ENCODE measurements at regions not wholly inside any gene's neighbourhood (a gene's known extent, or its start where the extent isn't known, plus 50 kb on each side); places are given as distances from the start of the nearest gene placed in this dataset.

DNA sequence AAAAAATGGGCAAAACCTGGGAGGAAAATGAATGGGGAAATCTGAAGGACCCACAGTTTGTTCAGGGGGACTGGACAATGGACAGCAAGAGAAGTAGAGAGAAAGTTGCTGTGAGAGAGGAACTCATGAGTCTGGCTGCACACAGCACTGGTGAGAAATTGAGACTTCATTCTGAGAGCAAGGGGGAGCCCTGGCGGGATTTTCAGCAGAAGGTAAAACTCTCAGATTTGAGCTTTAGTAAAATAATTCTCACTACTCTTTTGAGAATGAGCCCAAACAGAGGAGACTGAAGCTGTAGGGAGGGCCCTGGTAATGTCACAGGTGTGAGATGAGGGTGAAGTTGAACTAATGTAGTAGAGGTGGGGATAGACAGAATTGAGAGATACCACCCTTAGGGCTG, 438.6 kb downstream of the OMA1 start:
- DNase-seq (ENCODE audit: extremely low read depth in 1 of 11, low read depth in 9 of 11, low spot score in 4 of 11) = no peak

DNA sequence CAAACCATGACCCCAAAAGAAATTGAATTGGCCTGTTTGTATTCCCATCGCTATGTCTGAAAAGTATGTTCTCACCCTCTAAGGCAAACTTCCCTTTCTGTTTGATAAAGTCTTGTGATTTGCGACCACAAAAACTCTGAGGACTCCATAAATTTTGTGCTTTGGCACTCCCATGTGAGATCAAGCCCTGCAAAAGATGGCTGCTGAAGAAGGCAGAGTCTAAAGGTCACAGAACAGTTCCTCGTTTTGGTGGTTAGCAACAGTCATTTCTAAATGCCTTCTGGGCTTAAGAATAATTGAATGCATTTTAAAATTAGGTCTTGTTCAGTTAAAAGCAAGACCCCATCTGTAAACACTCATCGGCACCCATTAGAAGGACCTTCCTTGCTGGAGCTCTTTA, 441.6 kb downstream of the OMA1 start:
- no peak for DNase-seq (ENCODE audit: extremely low read depth in 1 of 11, low read depth in 9 of 11, low spot score in 4 of 11)

DNA sequence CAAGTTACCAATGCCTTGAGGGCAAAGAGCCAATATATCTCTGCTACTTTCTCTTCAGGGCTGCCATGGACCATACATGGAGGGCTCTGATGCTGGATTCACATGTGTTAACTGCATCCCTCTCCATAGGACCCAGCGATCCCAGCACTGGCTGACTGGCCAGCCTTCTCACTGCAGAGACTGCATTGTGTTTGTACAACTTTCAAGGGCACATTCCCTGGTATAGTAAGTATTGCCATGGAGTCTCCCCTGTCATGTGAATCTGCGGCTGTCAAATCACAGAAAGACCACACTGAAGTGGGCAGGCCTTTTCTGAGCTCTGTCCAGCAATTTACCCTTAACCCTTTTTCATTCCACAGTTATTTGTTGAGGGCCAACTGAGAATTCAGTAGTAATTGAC, 449.8 kb downstream of the OMA1 start:
- no peak for DNase-seq (ENCODE audit: extremely low read depth in 1 of 11, low read depth in 9 of 11, low spot score in 4 of 11)

DNA sequence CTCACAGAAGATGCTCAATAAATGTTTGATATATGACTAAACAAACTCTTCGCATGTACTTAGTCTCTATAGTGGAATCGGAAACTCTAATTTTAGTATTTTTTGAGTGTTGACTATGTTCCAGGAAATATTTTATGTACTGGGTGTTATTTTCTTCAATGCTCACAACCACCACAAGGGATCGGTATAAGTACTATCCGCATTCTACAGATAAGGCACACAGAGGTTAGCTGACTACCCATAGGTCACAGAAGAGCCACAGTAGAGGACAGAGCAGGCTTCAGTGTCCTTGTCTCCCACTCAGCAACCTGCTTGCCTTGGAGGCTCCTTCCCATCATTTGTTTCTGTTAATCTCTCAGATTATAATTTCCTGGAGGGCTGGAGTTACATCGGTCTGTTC, 451.3 kb downstream of the OMA1 start:
- DNase-seq (ENCODE audit: extremely low read depth in 1 of 11, low read depth in 9 of 11, low spot score in 4 of 11) = no peak

DNA sequence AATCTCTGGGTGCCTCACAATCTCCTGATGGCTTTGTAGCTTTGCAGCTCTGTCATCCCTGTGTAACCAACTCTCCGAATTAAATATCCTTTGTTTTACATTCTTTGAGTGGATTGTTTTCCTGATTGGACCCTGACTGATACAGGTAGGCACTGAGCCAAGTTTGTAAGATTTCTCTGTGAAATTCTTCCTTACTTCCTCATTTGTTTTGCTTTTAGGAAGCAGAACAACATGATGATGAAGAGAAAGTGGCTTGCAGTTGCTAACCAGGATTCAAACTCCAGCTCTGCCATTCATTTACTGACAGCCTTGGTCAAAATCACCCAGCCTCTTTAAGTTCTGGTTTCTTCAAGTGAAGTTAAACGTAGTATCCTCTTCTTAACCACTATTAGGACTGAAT, 452.3 kb downstream of the OMA1 start:
- no peak for DNase-seq (ENCODE audit: extremely low read depth in 1 of 11, low read depth in 9 of 11, low spot score in 4 of 11)

DNA sequence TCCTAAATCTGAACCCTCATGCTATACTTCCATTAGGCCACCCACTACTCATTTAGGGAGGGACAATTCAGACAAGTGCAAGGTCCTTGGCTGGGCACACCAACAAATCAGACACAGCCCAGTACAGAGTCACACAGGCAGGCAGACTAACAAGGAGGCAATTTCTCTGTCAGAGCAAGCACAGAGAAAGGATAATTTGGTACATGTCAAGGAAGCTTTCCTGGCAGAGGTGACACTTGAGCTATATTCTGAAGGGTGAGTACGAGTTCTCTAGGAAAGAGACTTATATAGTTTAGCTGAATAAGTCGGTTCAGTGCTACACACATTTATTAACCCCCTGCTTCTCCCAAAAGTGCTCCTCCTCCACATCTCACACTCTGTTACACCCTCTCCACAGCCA, 455.9 kb downstream of the OMA1 start:
- no peak for DNase-seq (ENCODE audit: extremely low read depth in 1 of 11, low read depth in 9 of 11, low spot score in 4 of 11)

DNA sequence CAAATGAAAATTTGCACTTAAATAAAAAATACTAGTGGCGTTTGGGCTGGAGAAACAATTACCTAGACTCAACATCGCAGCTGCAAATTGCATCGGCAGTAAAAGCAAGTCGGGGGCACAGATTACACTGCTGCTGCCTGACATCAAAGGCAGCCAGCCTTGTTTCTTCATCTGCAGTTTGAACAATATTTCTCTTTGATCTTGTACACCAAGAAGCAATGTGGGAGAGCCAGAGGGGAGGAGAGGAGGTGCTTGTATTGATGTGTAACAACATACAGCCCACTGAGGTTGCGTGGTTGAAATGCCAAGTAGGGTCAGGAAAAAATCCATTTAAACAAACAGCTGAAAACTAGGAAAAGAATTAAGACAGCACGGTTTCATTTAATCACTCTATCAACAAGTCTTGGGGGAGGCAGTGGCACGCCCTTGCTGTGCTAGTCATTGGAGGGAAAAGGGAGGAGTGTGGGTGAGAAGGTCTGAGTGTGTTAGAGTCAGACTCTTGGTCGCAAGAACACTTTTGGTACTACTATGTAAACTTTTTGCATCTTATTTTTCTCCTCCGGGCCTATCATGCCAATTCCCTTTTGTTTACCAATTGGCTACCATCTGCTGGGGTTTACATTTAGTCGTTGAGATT, 456.5 kb downstream of the OMA1 start:
- DNase-seq (ENCODE audit: extremely low read depth in 1 of 11, low read depth in 9 of 11, low spot score in 4 of 11) = peak in 10 of 11 donors; percentile 7 to 58 (median 28)

DNA sequence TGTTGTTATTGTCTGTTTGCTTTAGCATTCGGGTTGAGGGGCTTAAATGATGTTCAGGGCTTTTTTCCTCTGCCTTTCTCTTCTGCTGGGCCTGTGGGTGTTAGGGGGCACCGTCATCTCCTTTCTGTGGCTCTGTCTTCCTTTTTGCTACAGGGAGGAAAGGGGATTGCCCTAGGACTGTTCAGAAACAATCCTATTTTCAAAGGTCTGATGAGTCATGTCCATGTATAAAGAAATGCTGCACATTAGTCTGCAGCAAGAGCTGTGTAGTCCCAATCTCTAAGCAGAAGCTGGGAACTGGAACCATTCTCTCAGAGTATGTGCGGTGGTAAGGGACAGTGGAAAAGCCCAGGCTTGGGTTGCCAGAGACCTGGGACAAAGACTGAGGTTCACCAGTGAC, 462.3 kb downstream of the OMA1 start:
- DNase-seq (ENCODE audit: extremely low read depth in 1 of 11, low read depth in 9 of 11, low spot score in 4 of 11) = no peak

DNA sequence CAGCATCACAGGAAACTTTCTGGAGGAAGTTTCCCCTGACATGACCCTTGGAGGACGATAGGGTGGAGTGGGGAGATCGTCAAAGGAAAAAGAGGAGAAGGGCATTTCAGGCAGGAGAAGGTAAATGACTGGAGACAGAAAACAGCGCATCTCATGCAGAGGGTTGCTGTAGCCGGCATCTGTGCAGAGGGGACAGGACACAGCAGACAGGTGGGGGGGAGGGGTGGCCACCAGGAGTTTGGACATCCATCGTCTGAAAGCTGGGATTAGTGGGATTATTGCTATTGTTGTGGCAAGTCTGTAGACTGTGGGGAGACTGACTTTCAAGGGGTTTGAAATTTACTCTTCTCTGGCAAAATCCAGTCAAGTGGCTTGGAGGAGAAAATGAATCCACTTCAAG, 463.9 kb downstream of the OMA1 start:
- no peak for DNase-seq (ENCODE audit: extremely low read depth in 1 of 11, low read depth in 9 of 11, low spot score in 4 of 11)

DNA sequence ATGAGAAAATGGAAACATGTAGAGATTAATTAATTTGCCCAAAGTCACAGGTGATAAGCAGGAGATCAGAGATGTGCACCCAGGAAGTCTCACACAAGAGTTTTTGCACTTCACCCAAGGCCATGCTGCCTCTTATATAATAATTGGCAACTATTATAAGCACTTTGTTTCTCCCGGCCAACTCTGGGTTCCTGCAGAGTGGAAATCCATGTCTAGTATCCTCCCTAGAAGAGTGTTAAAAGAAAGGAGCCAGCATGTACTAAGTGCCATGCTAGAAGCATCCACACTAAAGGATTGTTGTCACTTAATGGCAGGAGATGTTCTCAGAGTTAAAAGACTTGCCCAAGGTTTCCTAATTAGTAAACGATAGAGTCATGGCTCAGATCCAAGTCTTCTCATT, 470.3 kb downstream of the OMA1 start:
- DNase-seq (ENCODE audit: extremely low read depth in 1 of 11, low read depth in 9 of 11, low spot score in 4 of 11) = no peak

DNA sequence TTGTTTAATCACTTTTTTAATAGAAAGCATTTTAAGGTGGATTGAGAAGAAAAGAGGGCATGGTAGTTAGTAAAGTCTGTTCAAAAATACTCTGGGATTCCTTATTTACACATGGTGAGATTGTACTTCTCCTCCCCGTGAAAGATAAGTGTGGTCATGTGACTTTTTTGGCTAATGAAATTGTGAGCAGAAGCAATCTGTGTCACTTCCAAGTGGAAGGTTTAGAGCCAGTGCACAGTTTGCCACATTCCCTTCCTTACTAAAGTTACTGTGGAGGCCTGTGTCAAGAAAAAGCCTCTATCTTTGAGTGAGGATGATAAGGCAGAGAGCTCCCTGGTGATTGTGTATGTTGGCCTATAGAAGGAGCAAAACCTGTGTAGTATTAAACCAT, 471.3 kb downstream of the OMA1 start:
- no peak for DNase-seq (ENCODE audit: extremely low read depth in 1 of 11, low read depth in 9 of 11, low spot score in 4 of 11)

DNA sequence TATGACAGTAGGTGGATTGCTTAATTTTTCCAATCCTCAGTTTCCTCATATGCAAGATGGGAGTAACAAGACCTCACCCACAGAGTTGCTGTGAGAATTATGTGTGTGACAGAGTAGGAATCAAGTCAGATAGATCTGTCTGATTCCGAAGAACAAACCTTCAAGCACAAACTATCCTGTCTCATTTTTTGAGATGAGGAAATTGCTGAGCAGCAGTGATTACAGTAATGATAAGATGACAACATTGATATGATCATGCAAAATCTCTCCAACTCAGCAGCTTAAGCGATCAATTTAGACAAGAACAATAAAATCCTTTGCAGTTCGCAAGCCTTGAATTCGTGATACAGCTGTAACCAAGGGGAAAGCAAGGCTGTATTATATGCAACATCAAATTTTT, 474.1 kb downstream of the OMA1 start:
- DNase-seq (ENCODE audit: extremely low read depth in 1 of 11, low read depth in 9 of 11, low spot score in 4 of 11) = no peak

DNA sequence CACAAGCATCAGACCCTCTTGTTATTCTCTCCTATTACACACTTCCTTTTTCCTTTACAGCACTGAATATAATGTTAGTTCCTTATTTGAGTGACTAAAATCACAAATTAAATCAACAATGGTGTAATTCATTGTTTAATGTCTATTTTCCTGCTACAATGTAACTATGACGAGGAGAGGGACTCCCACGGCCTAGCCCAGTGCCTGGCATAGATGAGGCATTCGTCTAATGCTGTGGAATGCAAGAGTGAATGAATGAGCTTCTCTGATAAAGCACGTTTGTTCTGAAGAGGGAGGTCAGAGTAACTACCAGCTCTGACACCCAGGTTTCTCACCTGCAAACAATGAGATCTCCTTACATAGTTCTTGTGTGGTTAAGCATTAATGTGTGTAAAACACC, 479.4 kb downstream of the OMA1 start:
- no peak for DNase-seq (ENCODE audit: extremely low read depth in 1 of 11, low read depth in 9 of 11, low spot score in 4 of 11)

DNA sequence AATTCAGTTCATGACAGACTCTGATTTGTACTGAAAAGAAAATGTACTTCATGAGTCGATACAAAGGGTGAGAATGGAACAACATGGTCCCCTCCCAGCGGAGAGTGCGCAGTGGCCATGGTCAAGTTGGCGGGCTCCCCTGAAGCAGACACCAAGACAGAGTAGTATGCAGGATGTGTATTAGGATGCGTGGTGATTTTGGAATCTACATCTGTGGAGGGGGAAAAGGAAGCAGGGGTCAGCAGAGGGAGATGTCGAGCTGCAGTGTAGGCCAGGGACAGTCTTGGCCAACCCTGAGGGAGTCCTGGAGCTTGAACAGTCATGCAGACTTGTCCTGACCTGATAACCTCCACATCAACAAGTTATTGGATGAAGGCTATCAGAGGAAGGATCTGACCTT, 481.0 kb downstream of the OMA1 start:
- no peak for DNase-seq (ENCODE audit: extremely low read depth in 1 of 11, low read depth in 9 of 11, low spot score in 4 of 11)

DNA sequence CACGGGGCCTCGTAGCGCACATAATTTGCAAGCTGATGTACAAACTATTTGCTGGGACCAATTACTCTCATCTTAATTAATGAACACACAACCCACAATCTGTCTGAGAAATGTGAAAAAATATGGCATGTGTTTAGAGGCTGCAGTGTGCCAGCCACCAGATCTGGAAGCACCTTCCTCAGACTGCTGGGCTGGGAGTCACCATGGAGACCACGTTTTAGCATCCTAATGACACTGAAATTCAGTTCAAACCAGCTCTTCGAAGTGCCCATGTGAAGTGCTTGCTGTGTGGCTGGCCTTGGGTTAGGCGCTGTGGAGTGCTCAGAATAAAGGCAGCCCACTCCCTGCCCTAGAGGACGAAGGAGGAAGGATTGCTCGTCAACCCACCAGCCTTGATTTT, 482.4 kb downstream of the OMA1 start:
- DNase-seq (ENCODE audit: extremely low read depth in 1 of 11, low read depth in 9 of 11, low spot score in 4 of 11) = no peak

DNA sequence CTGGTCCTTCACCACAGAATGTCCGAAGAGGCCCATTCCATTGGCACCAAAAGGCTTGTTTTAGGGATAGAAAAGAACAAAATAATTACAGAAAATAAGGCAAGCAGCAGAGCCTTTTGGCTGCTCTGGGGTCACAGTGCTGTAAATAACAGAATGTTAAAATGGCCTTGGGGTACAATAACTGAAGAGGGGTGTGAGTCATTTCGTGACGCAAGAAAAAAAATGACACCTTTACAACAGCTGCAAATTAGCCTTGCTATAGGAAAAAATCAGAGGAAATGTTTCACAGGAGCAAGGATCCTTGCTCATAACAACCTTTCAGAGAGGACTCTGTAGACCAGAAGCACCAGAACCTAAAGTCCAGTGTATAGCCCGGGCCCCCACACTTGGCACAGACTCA, 483.4 kb downstream of the OMA1 start:
- DNase-seq (ENCODE audit: extremely low read depth in 1 of 11, low read depth in 9 of 11, low spot score in 4 of 11) = no peak

DNA sequence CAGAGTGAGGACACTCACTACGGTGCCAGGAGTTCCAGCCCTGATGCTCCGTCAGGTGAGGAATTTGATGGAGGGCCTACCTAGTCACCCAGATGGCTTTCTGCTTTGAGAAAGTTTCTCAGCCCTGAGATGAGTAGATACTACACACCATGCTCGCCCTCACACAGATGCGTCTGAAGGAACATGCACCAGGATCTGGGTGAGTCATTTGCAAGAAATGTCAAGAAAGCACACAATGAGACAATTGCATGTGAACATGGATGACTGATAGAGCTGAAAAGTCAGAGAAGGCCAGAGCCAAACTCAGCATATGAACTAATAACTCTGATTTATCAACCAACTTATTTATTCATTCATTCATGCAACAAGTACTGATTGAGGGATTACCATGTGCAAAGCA, 483.9 kb downstream of the OMA1 start:
- no peak for DNase-seq (ENCODE audit: extremely low read depth in 1 of 11, low read depth in 9 of 11, low spot score in 4 of 11)

DNA sequence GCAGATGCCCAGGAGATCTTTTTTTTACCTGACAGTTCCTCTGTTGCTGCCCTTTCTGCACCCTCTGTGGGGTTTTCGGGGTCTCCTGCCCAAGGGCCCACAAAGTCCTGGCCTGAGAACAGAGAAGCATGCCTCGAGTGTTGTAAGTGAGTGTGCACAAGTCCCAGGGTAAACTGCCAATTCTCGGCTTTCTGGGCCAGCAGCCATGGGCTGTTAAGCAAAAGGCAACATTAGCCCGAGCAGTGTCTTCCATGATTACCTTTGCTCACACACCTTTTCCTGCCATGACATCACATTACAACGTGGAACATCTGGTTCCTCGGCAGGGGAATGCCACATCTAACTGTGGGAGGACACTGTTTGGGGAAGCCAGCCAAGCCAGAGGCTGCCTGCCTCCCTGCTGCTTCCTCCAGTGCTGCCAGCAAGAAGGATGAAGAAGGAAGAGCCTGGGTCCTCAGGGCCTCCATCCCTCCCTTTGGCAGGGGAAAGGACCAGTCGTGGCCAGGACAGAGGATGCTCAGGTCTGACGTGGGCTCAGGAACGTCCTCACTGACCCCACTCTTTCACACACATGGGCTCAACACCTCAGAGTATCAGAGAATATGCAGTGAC, 485.9 kb downstream of the OMA1 start:
- no peak for DNase-seq (ENCODE audit: extremely low read depth in 1 of 11, low read depth in 9 of 11, low spot score in 4 of 11)

DNA sequence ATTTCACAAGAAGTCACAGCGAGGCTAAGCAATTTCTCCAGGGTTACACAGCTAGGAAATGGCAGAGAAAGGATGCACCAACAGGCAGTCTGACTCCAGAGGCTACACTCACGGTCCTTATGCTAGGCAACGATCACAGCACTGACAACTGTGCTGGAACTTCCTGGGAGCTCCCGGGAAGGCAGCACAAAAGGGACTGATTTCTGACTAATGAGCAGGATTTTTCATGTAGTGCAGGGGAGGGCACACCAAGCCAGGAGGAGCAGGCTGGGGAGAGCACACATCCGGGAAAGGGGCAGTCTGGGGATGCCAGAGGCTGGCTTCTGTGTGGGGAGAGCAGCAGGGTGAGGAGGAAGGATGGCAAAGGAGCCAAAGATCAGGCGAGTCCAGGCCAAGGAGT, 486.7 kb downstream of the OMA1 start:
- DNase-seq (ENCODE audit: extremely low read depth in 1 of 11, low read depth in 9 of 11, low spot score in 4 of 11) = no peak

DNA sequence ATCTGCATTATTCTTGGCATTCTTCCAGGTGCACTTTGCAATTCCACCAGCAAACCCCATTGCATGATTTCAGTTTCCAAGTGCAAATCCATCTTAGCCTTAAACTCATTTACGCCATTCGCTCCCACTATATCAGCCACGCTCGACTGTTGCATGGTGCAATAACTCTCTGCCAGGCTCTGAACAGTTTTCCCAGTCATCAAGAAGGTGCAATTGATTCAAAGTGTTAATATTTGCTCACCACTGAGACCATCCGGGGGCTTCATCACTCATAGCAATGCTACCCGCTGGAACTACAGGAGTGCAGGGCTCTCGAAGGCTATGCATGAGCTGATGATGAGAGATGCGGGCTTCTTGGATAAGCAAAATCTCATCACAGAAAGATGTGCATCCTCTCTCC, 488.2 kb downstream of the OMA1 start:
- no peak for DNase-seq (ENCODE audit: extremely low read depth in 1 of 11, low read depth in 9 of 11, low spot score in 4 of 11)

DNA sequence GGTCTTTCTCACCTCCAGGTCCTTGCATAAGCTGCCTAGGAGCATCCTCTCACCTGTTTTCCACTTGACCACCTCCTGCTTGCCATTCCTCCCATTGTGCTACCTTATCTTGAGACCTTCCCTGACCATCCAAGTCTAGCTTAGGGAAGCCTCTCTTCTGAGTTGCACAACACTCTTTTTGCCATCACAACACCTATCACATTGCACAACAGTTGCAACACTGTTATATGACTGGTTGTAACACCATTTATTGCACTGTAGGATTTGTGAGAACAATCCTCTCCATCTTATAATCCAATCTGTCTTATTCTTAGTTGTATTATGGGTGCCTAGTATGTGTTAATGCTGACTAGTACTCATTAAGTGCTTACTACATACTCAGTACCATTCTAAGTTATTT, 488.7 kb downstream of the OMA1 start:
- DNase-seq (ENCODE audit: extremely low read depth in 1 of 11, low read depth in 9 of 11, low spot score in 4 of 11) = no peak

All from renal cortex interstitium (tissue), 11 donors.